ENCODE measurements at regions not wholly inside any gene's neighbourhood (a gene's known extent, or its start where the extent isn't known, plus 50 kb on each side); places are given as distances from the start of the nearest gene placed in this dataset.

GRCh38 chr16:66152823-66153393 lies 213.6 kb upstream of the CDH5 start:
- no peaks in the 10 kb centered on the region for H3K27me3 ChIP-seq (ENCODE audit: control insufficient read depth, insufficient read depth, low read length, poor library complexity, severe bottlenecking)
- DNase-seq = no peak
- Mint-ChIP-seq H3K27ac (no peak overlapping the region), H3K27me3 (ENCODE audit: insufficient read depth) (no peaks in the 10 kb centered on the region), H3K9me3 (no peaks in the 10 kb centered on the region), H3K4me3 (no peak overlapping the region), H3K36me3 (ENCODE audit: low read depth) (no peaks in the 10 kb centered on the region), H3K4me1 (peaks cover 12% of the 10 kb centered on the region)
- H3K4me3 ChIP-seq (ENCODE audit: low read length) = no peak overlapping the region
- WGBS, 2 experiments (ENCODE audit: insufficient coverage in 1 of 2, insufficient read length in 1 of 2) = 95 to 100% methylated on average over 1 to 3 of the region's 3 CpGs
- TF ChIP-seq, protein P1, sequence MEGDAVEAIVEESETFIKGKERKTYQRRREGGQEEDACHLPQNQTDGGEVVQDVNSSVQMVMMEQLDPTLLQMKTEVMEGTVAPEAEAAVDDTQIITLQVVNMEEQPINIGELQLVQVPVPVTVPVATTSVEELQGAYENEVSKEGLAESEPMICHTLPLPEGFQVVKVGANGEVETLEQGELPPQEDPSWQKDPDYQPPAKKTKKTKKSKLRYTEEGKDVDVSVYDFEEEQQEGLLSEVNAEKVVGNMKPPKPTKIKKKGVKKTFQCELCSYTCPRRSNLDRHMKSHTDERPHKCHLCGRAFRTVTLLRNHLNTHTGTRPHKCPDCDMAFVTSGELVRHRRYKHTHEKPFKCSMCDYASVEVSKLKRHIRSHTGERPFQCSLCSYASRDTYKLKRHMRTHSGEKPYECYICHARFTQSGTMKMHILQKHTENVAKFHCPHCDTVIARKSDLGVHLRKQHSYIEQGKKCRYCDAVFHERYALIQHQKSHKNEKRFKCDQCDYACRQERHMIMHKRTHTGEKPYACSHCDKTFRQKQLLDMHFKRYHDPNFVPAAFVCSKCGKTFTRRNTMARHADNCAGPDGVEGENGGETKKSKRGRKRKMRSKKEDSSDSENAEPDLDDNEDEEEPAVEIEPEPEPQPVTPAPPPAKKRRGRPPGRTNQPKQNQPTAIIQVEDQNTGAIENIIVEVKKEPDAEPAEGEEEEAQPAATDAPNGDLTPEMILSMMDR (conservative IDR thresholded peaks at IDR 0.05) = no peak
- H3K27ac ChIP-seq (ENCODE audit: low read depth, low read length) = no peak overlapping the region
- H3K36me3 ChIP-seq (ENCODE audit: control insufficient read depth, insufficient read depth, low read length) = no peaks in the 10 kb centered on the region
- no peaks in the 10 kb centered on the region for H3K9me3 ChIP-seq (ENCODE audit: control insufficient read depth, low read length)
- H3K4me1 ChIP-seq (ENCODE audit: control insufficient read depth, insufficient read depth, low read length) = no peaks in the 10 kb centered on the region
- no peak overlapping the region for H3K9ac ChIP-seq (ENCODE audit: extremely low read depth, low read length, poor library complexity, severe bottlenecking)

- H3K9me3 Mint-ChIP-seq = no peaks in the 10 kb centered on the region
- Histone ChIP-seq H3K36me3 (ENCODE audit: control insufficient read depth, insufficient read depth, low read length) (no peaks in the 10 kb centered on the region), H3K27ac (ENCODE audit: low read depth, low read length) (no peak overlapping the region), H3K27me3 (ENCODE audit: control insufficient read depth, insufficient read depth, low read length, poor library complexity, severe bottlenecking) (no peaks in the 10 kb centered on the region), H3K4me1 (ENCODE audit: control insufficient read depth, insufficient read depth, low read length) (no peaks in the 10 kb centered on the region), H3K9me3 (ENCODE audit: control insufficient read depth, low read length) (no peaks in the 10 kb centered on the region), H3K9ac (ENCODE audit: extremely low read depth, low read length, poor library complexity, severe bottlenecking) (no peak overlapping the region), H3K4me3 (ENCODE audit: low read length) (no peak overlapping the region)
- H3K27me3 Mint-ChIP-seq (ENCODE audit: insufficient read depth) = no peaks in the 10 kb centered on the region
- TF ChIP-seq, protein P1 (conservative IDR thresholded peaks at IDR 0.05) = no peak
- no peak overlapping the region for H3K27ac Mint-ChIP-seq
- no peaks in the 10 kb centered on the region for H3K36me3 Mint-ChIP-seq (ENCODE audit: low read depth)
- peaks cover 12% of the 10 kb centered on the region for H3K4me1 Mint-ChIP-seq
- DNase-seq = no peak
- WGBS, 2 experiments (ENCODE audit: insufficient coverage in 1 of 2, insufficient read length in 1 of 2) = 93% methylated on average over 2 of the region's 2 CpGs; no CpG with 5 or more reads in 1 of the 2 experiments
- H3K4me3 Mint-ChIP-seq = no peak overlapping the region
Observed at GRCh38 chr16:66152181-66152580, 214.3 kb upstream of the CDH5 start.

GRCh38 chr16:66150698-66151482 lies 215.6 kb upstream of the CDH5 start:
- no peak overlapping the region for H3K27ac Mint-ChIP-seq
- H3K9ac ChIP-seq (ENCODE audit: extremely low read depth, low read length, poor library complexity, severe bottlenecking) = no peak overlapping the region
- H3K36me3 Mint-ChIP-seq (ENCODE audit: low read depth) = no peaks in the 10 kb centered on the region
- no peak overlapping the region for H3K4me3 ChIP-seq (ENCODE audit: low read length)
- peaks cover 12% of the 10 kb centered on the region for H3K4me1 Mint-ChIP-seq
- WGBS, 2 experiments (ENCODE audit: insufficient coverage in 1 of 2, insufficient read length in 1 of 2) = 88 to 91% methylated on average over 7 of the region's 7 CpGs
- H3K27me3 Mint-ChIP-seq (ENCODE audit: insufficient read depth) = no peaks in the 10 kb centered on the region
- H3K27me3 ChIP-seq (ENCODE audit: control insufficient read depth, insufficient read depth, low read length, poor library complexity, severe bottlenecking) = no peaks in the 10 kb centered on the region
- no peak for DNase-seq
- H3K27ac ChIP-seq (ENCODE audit: low read depth, low read length) = no peak overlapping the region
- TF ChIP-seq, protein P1 (conservative IDR thresholded peaks at IDR 0.05) = no peak
- no peak overlapping the region for H3K4me3 Mint-ChIP-seq
- H3K36me3 ChIP-seq (ENCODE audit: control insufficient read depth, insufficient read depth, low read length) = no peaks in the 10 kb centered on the region
- H3K4me1 ChIP-seq (ENCODE audit: control insufficient read depth, insufficient read depth, low read length) = no peaks in the 10 kb centered on the region
- no peaks in the 10 kb centered on the region for H3K9me3 Mint-ChIP-seq
- H3K9me3 ChIP-seq (ENCODE audit: control insufficient read depth, low read length) = no peaks in the 10 kb centered on the region

Measured in endodermal cell (in vitro differentiated cells).